ENCODE measurements at regions not wholly inside any gene's neighbourhood (a gene's known extent, or its start where the extent isn't known, plus 50 kb on each side); places are given as distances from the start of the nearest gene placed in this dataset.
A peak's percentile ranks its signal among the peaks of the same experiment; 100 is the strongest.

DNA sequence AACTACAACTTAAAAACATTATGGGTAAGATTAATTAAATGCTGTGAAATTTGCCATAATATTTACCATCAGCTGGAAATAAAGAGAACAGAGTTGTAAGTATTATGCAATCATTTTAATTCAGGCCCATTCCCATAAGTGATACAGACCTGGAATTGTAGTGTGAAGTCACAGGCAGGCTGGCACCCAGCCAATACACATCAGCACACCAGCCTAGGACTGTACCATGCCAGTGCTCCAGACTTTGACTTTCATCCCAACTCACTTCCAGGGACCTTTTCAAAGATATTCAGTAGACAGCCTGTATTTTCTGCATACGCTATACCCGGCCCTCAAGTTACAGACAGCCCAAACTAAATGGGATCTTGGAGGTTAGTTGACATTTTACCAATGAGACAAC, 143.3 kb downstream of the TES start:
- Histone ChIP-seq H3K79me2 (ENCODE audit: low read length) (no peaks in the 10 kb centered on the region), H3K9ac (ENCODE audit: low read length) (no peak overlapping the region), H2AFZ (ENCODE audit: low read length) (no peak overlapping the region), H3K4me3 (ENCODE audit: low read length) (no peak overlapping the region), H3K9me2 (replicated peaks; ENCODE audit: low read length) (no peaks in the 10 kb centered on the region), H3K4me2 (ENCODE audit: low read length) (no peak overlapping the region), H3K9me3 (ENCODE audit: low read length) (no peaks in the 10 kb centered on the region), H3K27me3 (ENCODE audit: low read length) (no peaks in the 10 kb centered on the region), H3F3A (ENCODE audit: low read length, unreplicated experiment) (peaks cover 7% of the 10 kb centered on the region), H4K20me1 (ENCODE audit: low read length) (no peaks in the 10 kb centered on the region), H3K27ac (ENCODE audit: low read length) (peak overlapping the region; percentile 91), H3K36me3 (ENCODE audit: low read depth, low read length) (no peaks in the 10 kb centered on the region), H3K4me1 (ENCODE audit: insufficient read depth, low read length) (peaks cover 51% of the 10 kb centered on the region)
- ATAC-seq (no peak), DNase-seq (no peak)
- intact Hi-C loops (cut with micrococcal nuclease): loop anchor here (2.0 kb wide), 3 partner anchors 81 to 171 kb away; partner anchors contain the start of gene CAV1
- no peak for TF ChIP-seq EZH2phosphoT487 (IDR thresholded peaks at IDR 0.05; ENCODE audit: borderline replicate concordance, low read length)
- TF ChIP-seq EZH2 (IDR thresholded peaks at IDR 0.05; ENCODE audit: low read length, unreplicated experiment): no peak
- POLR2A ChIA-PET (ENCODE audit: unreplicated experiment): no interaction called here
- no TSS peak for BruUV-seq (replicated peaks)
- CTCF ChIA-PET: no interaction called here

- no peak for ATAC-seq
- Histone ChIP-seq H2AFZ (ENCODE audit: low read length) (no peak overlapping the region), H3K27me3 (ENCODE audit: low read length) (no peaks in the 10 kb centered on the region), H3K9me2 (replicated peaks; ENCODE audit: low read length) (no peaks in the 10 kb centered on the region), H3K27ac (ENCODE audit: low read length) (peak overlapping the region; percentile 91), H3K4me1 (ENCODE audit: insufficient read depth, low read length) (peaks cover 51% of the 10 kb centered on the region), H3K36me3 (ENCODE audit: low read depth, low read length) (no peaks in the 10 kb centered on the region), H4K20me1 (ENCODE audit: low read length) (no peaks in the 10 kb centered on the region), H3K9me3 (ENCODE audit: low read length) (no peaks in the 10 kb centered on the region), H3K79me2 (ENCODE audit: low read length) (no peaks in the 10 kb centered on the region), H3K4me2 (ENCODE audit: low read length) (peak overlapping the region; percentile 80), H3K4me3 (ENCODE audit: low read length) (0 out of 2 replicates have a peak overlapping the region, but pooled peaks have one; percentile 51), H3F3A (ENCODE audit: low read length, unreplicated experiment) (peaks cover 7% of the 10 kb centered on the region), H3K9ac (ENCODE audit: low read length) (peak overlapping the region; percentile 44; the same call in 1 of the 2 replicates)
- CTCF ChIA-PET: no interaction called here
- TF ChIP-seq EZH2phosphoT487 (IDR thresholded peaks at IDR 0.05; ENCODE audit: borderline replicate concordance, low read length) (no peak), EZH2 (IDR thresholded peaks at IDR 0.05; ENCODE audit: low read length, unreplicated experiment) (no peak), CTCF (conservative IDR thresholded peaks at IDR 0.05; ENCODE audit: low read depth, low read length) (no peak)
- no TSS peak for BruUV-seq (replicated peaks)
- no peak for DNase-seq
- POLR2A ChIA-PET (ENCODE audit: unreplicated experiment): interaction anchor here (0.7 kb wide), 1 partner anchor 174 kb away, joined by 3 read pairs; no protein-coding TSS in a partner anchor
- intact Hi-C loops (cut with micrococcal nuclease): loop anchor here (2.0 kb wide), 3 partner anchors 81 to 171 kb away; partner anchors contain the start of gene CAV1
Measured at GRCh38 chr7:116354171-116354545, 143.8 kb downstream of the TES start.

GRCh38 chr7:116354546-116355423, 144.4 kb downstream of the TES start:
- TF ChIP-seq EZH2 (IDR thresholded peaks at IDR 0.05; ENCODE audit: low read length, unreplicated experiment) (no peak), CTCF (conservative IDR thresholded peaks at IDR 0.05; ENCODE audit: low read depth, low read length) (no peak), EZH2phosphoT487 (IDR thresholded peaks at IDR 0.05; ENCODE audit: borderline replicate concordance, low read length) (no peak)
- DNase-seq: peak; percentile 96
- H4K20me1 ChIP-seq (ENCODE audit: low read length): no peaks in the 10 kb centered on the region
- peak overlapping the region; percentile 91 for H3K27ac ChIP-seq (ENCODE audit: low read length)
- intact Hi-C loops (cut with micrococcal nuclease): loop anchor here (1.0 to 5.0 kb wide), 7 partner anchors 37 to 170 kb away; partner anchors contain the start of gene CAV1
- peak overlapping the region; percentile 44 for H3K9ac ChIP-seq (ENCODE audit: low read length)
- H2AFZ ChIP-seq (ENCODE audit: low read length): no peak overlapping the region
- H3K36me3 ChIP-seq (ENCODE audit: low read depth, low read length): no peaks in the 10 kb centered on the region
- TSS peak; percentile 97 for BruUV-seq (replicated peaks)
- ChIA-PET CTCF (no interaction called here), POLR2A (ENCODE audit: unreplicated experiment) (interaction anchor here (0.7 kb wide), 1 partner anchor 173 kb away, joined by 3 read pairs; no protein-coding TSS in a partner anchor)
- H3F3A ChIP-seq (ENCODE audit: low read length, unreplicated experiment): peaks cover 7% of the 10 kb centered on the region
- no peaks in the 10 kb centered on the region for H3K9me2 ChIP-seq (replicated peaks; ENCODE audit: low read length)
- no peaks in the 10 kb centered on the region for H3K9me3 ChIP-seq (ENCODE audit: low read length)
- peak; percentile 85 for ATAC-seq
- H3K4me3 ChIP-seq (ENCODE audit: low read length): peak overlapping the region; percentile 51; the same call in 1 of the 2 replicates
- no peaks in the 10 kb centered on the region for H3K27me3 ChIP-seq (ENCODE audit: low read length)
- H3K4me2 ChIP-seq (ENCODE audit: low read length): peak overlapping the region; percentile 80
- no peaks in the 10 kb centered on the region for H3K79me2 ChIP-seq (ENCODE audit: low read length)
- H3K4me1 ChIP-seq (ENCODE audit: insufficient read depth, low read length): peaks cover 51% of the 10 kb centered on the region
